H9 (cell line): ENCODE measurements at regions not wholly inside any gene's neighbourhood (a gene's known extent, or its start where the extent isn't known, plus 50 kb on each side); places are given as distances from the start of the nearest gene placed in this dataset.

Experiments
- DNase-seq: peaks from one replicate; pipeline ENCODE4 v3.0.0-alpha.2; 2017
- H2AFZ ChIP-seq: one replicate; pipeline ENCODE4 v1.6.1; 2013; ENCODE audit warnings: mild to moderate bottlenecking, low read length, control low read depth, moderate library complexity
- H2AK5ac ChIP-seq: 2 replicates; pipeline ENCODE4 v1.6.1; 2013; ENCODE audit warnings: low read length, control low read depth, mixed read lengths; ENCODE audit not compliant: insufficient read length
- H2BK120ac ChIP-seq: one replicate; pipeline ENCODE4 v1.6.1; 2013; ENCODE audit warnings: low read depth, mild to moderate bottlenecking, low read length, control low read depth, inconsistent platforms; ENCODE audit not compliant: poor library complexity, severe bottlenecking
- H2BK12ac ChIP-seq: 2 replicates; pipeline ENCODE4 v1.6.1; 2013; ENCODE audit warnings: low read length, control low read depth, mixed read lengths, low read depth; ENCODE audit not compliant: insufficient read length
- H2BK15ac ChIP-seq: 2 replicates; pipeline ENCODE4 v1.6.1; 2013; ENCODE audit warnings: low read depth, low read length, control low read depth
- H2BK20ac ChIP-seq: one replicate; pipeline ENCODE4 v1.6.1; 2013; ENCODE audit warnings: low read depth, mild to moderate bottlenecking, low read length, control low read depth, inconsistent platforms; ENCODE audit not compliant: poor library complexity, severe bottlenecking
- H2BK5ac ChIP-seq: 2 replicates; pipeline ENCODE4 v1.6.1; 2013; ENCODE audit warnings: low read length, control low read depth, mixed read lengths; ENCODE audit not compliant: insufficient read length
- H3K14ac ChIP-seq: 2 replicates; pipeline ENCODE4 v1.6.1; 2013; ENCODE audit warnings: low read length, control low read depth; ENCODE audit not compliant: insufficient read depth
- H3K18ac ChIP-seq: 2 replicates; pipeline ENCODE4 v1.6.1; 2013; ENCODE audit warnings: low read depth, mild to moderate bottlenecking, mixed read lengths, low read length, control low read depth; ENCODE audit not compliant: insufficient read length
- H3K23ac ChIP-seq: 2 replicates; pipeline ENCODE4 v1.6.1; 2013; ENCODE audit warnings: low read length, control low read depth, mixed read lengths, low read depth; ENCODE audit not compliant: insufficient read length
- H3K23me2 ChIP-seq: 2 replicates; pipeline ENCODE4 v1.6.1; 2013; ENCODE audit warnings: low read depth, mild to moderate bottlenecking, mixed read lengths, low read length, control low read depth; ENCODE audit not compliant: insufficient read length, poor library complexity, severe bottlenecking
- H3K27ac ChIP-seq: 2 replicates; pipeline ENCODE4 v1.5.1; 2013; ENCODE audit warnings: low read length, control low read depth, mixed read lengths, low read depth; ENCODE audit not compliant: insufficient read length
- H3K27me3 ChIP-seq: 2 replicates; pipeline ENCODE4 v1.6.1; 2013; ENCODE audit warnings: low read length, control low read depth, inconsistent platforms; ENCODE audit not compliant: insufficient read depth
- H3K4ac ChIP-seq: 2 replicates; pipeline ENCODE4 v1.6.1; 2013; ENCODE audit warnings: low read depth, mild to moderate bottlenecking, control low read depth, inconsistent platforms, low read length, moderate library complexity
- H3K4me1 ChIP-seq: 2 replicates; pipeline ENCODE4 v1.6.1; 2013; ENCODE audit warnings: low read length, control low read depth, inconsistent platforms; ENCODE audit not compliant: insufficient read depth
- H3K4me2 ChIP-seq: 2 replicates; pipeline ENCODE4 v1.6.1; 2013; ENCODE audit warnings: low read length, control low read depth, mixed read lengths; ENCODE audit not compliant: insufficient read length, insufficient read depth
- H3K56ac ChIP-seq: 2 replicates; pipeline ENCODE4 v1.6.1; 2013; ENCODE audit warnings: low read depth, mild to moderate bottlenecking, mixed read lengths, low read length, control low read depth; ENCODE audit not compliant: insufficient read length
- H3K79me1 ChIP-seq: 2 replicates; pipeline ENCODE4 v1.6.1; 2013; ENCODE audit warnings: low read depth, mild to moderate bottlenecking, moderate library complexity, low read length, control low read depth, inconsistent platforms; ENCODE audit not compliant: insufficient read depth, poor library complexity, severe bottlenecking
- H3K79me2 ChIP-seq: 2 replicates; pipeline ENCODE4 v1.6.1; 2013; ENCODE audit warnings: low read length, control low read depth, inconsistent platforms; ENCODE audit not compliant: insufficient read depth
- H3K9ac ChIP-seq: 2 replicates; pipeline ENCODE4 v1.6.1; 2013; ENCODE audit warnings: low read length, control low read depth, mixed read lengths; ENCODE audit not compliant: insufficient read length; ENCODE audit errors: extremely low read depth
- H3K9me3 ChIP-seq: one replicate; pipeline ENCODE4 v1.6.1; 2013; ENCODE audit warnings: low read depth, low read length, inconsistent platforms; ENCODE audit not compliant: control insufficient read depth
- H3T11ph ChIP-seq: one replicate; pipeline ENCODE4 v1.6.1; 2013; ENCODE audit warnings: mild to moderate bottlenecking, low read length, control low read depth, inconsistent platforms
- H4K20me1 ChIP-seq: one replicate; pipeline ENCODE4 v1.6.1; 2013; ENCODE audit not compliant: control insufficient read depth, insufficient read length, insufficient read depth
- H4K5ac ChIP-seq: 2 replicates; pipeline ENCODE4 v1.6.1; 2013; ENCODE audit warnings: low read depth, mild to moderate bottlenecking, mixed read lengths, low read length, control low read depth; ENCODE audit not compliant: insufficient read length
- H4K8ac ChIP-seq: replicated peaks from 2 replicates; pipeline ENCODE4 v1.6.1; 2013; ENCODE audit warnings: low read length, control low read depth, mixed read lengths, low read depth; ENCODE audit not compliant: insufficient read length
- H4K91ac ChIP-seq: 2 replicates; pipeline ENCODE4 v1.6.1; 2013; ENCODE audit warnings: low read depth, mild to moderate bottlenecking, moderate library complexity, mixed read lengths, low read length, control low read depth; ENCODE audit not compliant: insufficient read length
- H3K27ac Mint-ChIP-seq, 3 experiments: 2 replicates in 2 of 3; 3 replicates in 1 of 3; pipeline ENCODE4 v1.8.0; 2020 to 2021; ENCODE audit warnings: mixed read lengths in 3 of 3, mild to moderate bottlenecking in 1 of 3, moderate library complexity in 1 of 3
- H3K27me3 Mint-ChIP-seq: 2 replicates; pipeline ENCODE4 v1.8.0; 2021; ENCODE audit warnings: low read depth, mild to moderate bottlenecking, moderate library complexity, mixed read lengths
- H3K36me3 Mint-ChIP-seq, 3 experiments: 2 replicates in 2 of 3; 3 replicates in 1 of 3; pipeline ENCODE4 v1.8.0; 2020 to 2021; ENCODE audit warnings: low read depth in 3 of 3, mixed read lengths in 3 of 3; ENCODE audit not compliant: insufficient read depth in 1 of 3
- H3K4me1 Mint-ChIP-seq, 2 experiments: 2 replicates each; pipeline ENCODE4 v1.8.0; 2020; ENCODE audit warnings: mixed read lengths in 2 of 2
- H3K4me3 Mint-ChIP-seq, 2 experiments: 2 replicates in 1 of 2; 3 replicates in 1 of 2; pipeline ENCODE4 v1.8.0; 2020 to 2021; ENCODE audit warnings: mild to moderate bottlenecking in 2 of 2, mixed read lengths in 2 of 2, moderate library complexity in 1 of 2
- H3K9me3 Mint-ChIP-seq, 2 experiments: 2 replicates in 1 of 2; 3 replicates in 1 of 2; pipeline ENCODE4 v1.8.0; 2020; ENCODE audit warnings: mild to moderate bottlenecking in 2 of 2, mixed read lengths in 2 of 2, moderate library complexity in 1 of 2
- CTCF ChIP-seq: fragments of 200-600 bp; sonication (generic); conservative IDR thresholded peaks from 3 replicates; pipeline ENCODE4 v1.8.0; 2021; ENCODE audit warnings: antibody characterized with exemption, mild to moderate bottlenecking
- WGBS: extraction: QIAGEN DNeasy Blood & Tissue Kit; methylation state at CpG from one replicate; pipeline ENCODE4 v1.1.7; 2013; ENCODE audit warnings: missing lambda C conversion rate, low lambda C conversion rate, mixed read lengths; ENCODE audit not compliant: insufficient read length; ENCODE audit errors: extremely low coverage; 5-methylcytosine and 5-hydroxymethylcytosine counted together

GRCh38 chr5:33370466-33370859 lies 70.3 kb upstream of the TARS1 start:
- no peak overlapping the region for H3K4me2 ChIP-seq
- no peaks in the 10 kb centered on the region for H3K4me1 ChIP-seq
- no peak overlapping the region for H3K4ac ChIP-seq
- no peak overlapping the region for H4K5ac ChIP-seq
- H3K14ac ChIP-seq: no peak overlapping the region
- no peaks in the 10 kb centered on the region for H3K79me1 ChIP-seq
- no peak overlapping the region for H2BK120ac ChIP-seq
- Mint-ChIP-seq H3K27me3 (peaks cover 4% of the 10 kb centered on the region; the same call in 1 of the 2 replicates), H3K4me1 (no peaks in the 10 kb centered on the region), H3K27ac (no peak overlapping the region), H3K36me3 (no peaks in the 10 kb centered on the region; a peak in 1 of 7 replicates), H3K9me3 (no peaks in the 10 kb centered on the region), H3K4me3 (no peak overlapping the region)
- H3K23me2 ChIP-seq: no peaks in the 10 kb centered on the region
- no peaks in the 10 kb centered on the region for H4K20me1 ChIP-seq
- H3K79me2 ChIP-seq: no peaks in the 10 kb centered on the region
- DNase-seq: no peak
- H3K23ac ChIP-seq: no peak overlapping the region
- H3K56ac ChIP-seq: no peak overlapping the region
- H2AK5ac ChIP-seq: no peak overlapping the region
- H3K9me3 ChIP-seq: no peaks in the 10 kb centered on the region
- no peak overlapping the region for H3K9ac ChIP-seq
- no peak overlapping the region for H3K18ac ChIP-seq
- H3K27ac ChIP-seq: no peak overlapping the region
- H4K8ac ChIP-seq: no peak overlapping the region
- no peak overlapping the region for H2BK12ac ChIP-seq
- WGBS: no CpG with 5 or more reads among the region's 2 CpGs
- H2BK20ac ChIP-seq: no peak overlapping the region
- no peak overlapping the region for H2BK15ac ChIP-seq
- H3K27me3 ChIP-seq: no peaks in the 10 kb centered on the region
- H4K91ac ChIP-seq: no peak overlapping the region
- H2AFZ ChIP-seq: no peak overlapping the region
- no peak for TF ChIP-seq CTCF
- no peak overlapping the region for H2BK5ac ChIP-seq
- H3T11ph ChIP-seq: no peak overlapping the region
